ENCODE measurements at regions not wholly inside any gene's neighbourhood (a gene's known extent, or its start where the extent isn't known, plus 50 kb on each side); places are given as distances from the start of the nearest gene placed in this dataset.

DNA sequence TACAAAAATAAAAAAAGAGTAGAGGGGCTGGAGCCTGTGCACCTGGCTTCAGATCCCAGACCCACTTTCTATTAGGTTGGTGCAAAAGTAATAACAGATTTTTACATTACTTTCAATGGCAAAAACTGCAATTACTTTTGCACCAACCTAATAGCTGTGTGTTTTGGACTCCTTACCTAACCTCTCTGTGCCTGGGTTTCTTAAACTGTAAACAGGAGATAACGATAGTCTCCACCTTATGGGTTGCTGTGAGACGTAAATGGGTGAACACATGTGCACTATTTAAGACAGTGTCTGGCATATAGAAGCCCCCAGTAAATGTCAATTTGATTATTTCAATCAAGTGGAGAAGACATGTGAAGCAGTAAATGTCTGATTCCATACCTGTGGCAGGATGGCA is 89.7 kb downstream of the TFAP2C start:
- Mint-ChIP-seq H3K9me3 (no peaks in the 10 kb centered on the region), H3K4me3 (no peak overlapping the region), H3K36me3 (ENCODE audit: low read depth) (no peaks in the 10 kb centered on the region)

DNA sequence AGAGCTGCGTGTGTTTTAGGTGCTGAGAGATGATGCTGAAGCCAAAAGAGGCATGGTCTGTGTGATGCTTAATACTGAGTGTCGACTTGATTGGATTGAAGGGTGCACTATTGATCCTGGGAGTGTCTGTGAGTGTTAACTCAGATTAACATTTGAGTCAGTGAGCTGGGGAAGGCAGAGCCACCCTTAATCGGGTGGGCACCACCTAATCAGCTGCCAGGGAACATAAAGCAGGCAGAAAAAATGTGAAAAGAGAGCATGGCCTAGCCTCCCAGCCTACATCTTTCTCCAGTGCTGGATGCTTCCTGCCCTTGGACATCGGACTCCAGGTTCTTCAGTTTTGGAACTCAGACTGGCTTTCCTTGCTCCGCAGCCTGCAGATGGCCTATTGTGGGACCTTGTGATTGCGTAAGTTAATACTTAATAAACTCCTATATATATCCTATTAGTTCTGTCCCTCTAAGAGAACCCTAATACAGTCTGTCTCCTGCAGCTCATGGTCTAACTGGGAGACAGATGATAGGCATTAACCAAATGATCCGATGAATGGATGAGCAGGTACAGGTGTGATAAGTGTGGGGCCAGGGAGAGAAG is 91.6 kb downstream of the TFAP2C start:
- H3K36me3 Mint-ChIP-seq (ENCODE audit: low read depth), result no peaks in the 10 kb centered on the region
- peaks cover 18% of the 10 kb centered on the region for H3K4me1 Mint-ChIP-seq
- no peak overlapping the region for H3K27ac Mint-ChIP-seq
- TF ChIP-seq CTCF (IDR thresholded peaks at IDR 0.05; ENCODE audit: unreplicated experiment in 3 of 3), result no peak
- no peaks in the 10 kb centered on the region for H3K9me3 Mint-ChIP-seq
- peaks cover 4% of the 10 kb centered on the region for H3K27me3 Mint-ChIP-seq (ENCODE audit: low read depth)
- H3K4me3 Mint-ChIP-seq, result no peak overlapping the region

More for the DNA sequence above, 89.7 kb downstream of the TFAP2C start:
- Mint-ChIP-seq H3K27me3 (ENCODE audit: low read depth) (peaks cover 12% of the 10 kb centered on the region), H3K27ac (no peak overlapping the region), H3K4me1 (peaks cover 9% of the 10 kb centered on the region)
- TF ChIP-seq CTCF (IDR thresholded peaks at IDR 0.05; ENCODE audit: unreplicated experiment in 3 of 3), result no peak

GRCh38 chr20:56722042-56722441 is 92.9 kb downstream of the TFAP2C start:
- Mint-ChIP-seq H3K9me3 (no peaks in the 10 kb centered on the region), H3K4me3 (no peak overlapping the region), H3K4me1 (peaks cover 18% of the 10 kb centered on the region), H3K27me3 (ENCODE audit: low read depth) (peaks cover 4% of the 10 kb centered on the region), H3K27ac (no peak overlapping the region), H3K36me3 (ENCODE audit: low read depth) (no peaks in the 10 kb centered on the region)
- TF ChIP-seq CTCF (IDR thresholded peaks at IDR 0.05; ENCODE audit: unreplicated experiment in 3 of 3), result no peak

DNA sequence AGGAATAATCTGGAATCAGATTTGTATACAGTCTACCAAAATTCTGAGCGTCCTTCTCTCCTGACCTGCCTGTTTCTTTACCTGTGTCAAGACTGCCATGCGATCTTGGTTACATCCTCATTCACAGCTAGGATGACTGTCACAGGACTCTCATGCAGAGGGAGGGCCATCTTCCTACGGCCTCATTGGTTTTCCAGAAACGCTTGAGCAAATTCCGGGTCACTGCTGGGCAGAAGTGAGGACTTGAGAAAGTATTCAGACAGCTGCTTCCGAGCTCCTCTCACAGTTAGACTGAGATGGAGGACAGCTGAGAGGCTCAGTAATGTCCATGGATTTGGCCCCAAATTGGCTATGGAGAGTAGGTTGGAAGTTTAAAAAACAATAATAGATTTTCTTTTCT is 94.2 kb downstream of the TFAP2C start:
- Mint-ChIP-seq H3K4me3 (no peak overlapping the region), H3K36me3 (ENCODE audit: low read depth) (no peaks in the 10 kb centered on the region), H3K4me1 (peaks cover 18% of the 10 kb centered on the region), H3K27ac (no peak overlapping the region), H3K27me3 (ENCODE audit: low read depth) (peaks cover 2% of the 10 kb centered on the region), H3K9me3 (no peaks in the 10 kb centered on the region)
- no peak for TF ChIP-seq CTCF (IDR thresholded peaks at IDR 0.05; ENCODE audit: unreplicated experiment in 3 of 3)

DNA sequence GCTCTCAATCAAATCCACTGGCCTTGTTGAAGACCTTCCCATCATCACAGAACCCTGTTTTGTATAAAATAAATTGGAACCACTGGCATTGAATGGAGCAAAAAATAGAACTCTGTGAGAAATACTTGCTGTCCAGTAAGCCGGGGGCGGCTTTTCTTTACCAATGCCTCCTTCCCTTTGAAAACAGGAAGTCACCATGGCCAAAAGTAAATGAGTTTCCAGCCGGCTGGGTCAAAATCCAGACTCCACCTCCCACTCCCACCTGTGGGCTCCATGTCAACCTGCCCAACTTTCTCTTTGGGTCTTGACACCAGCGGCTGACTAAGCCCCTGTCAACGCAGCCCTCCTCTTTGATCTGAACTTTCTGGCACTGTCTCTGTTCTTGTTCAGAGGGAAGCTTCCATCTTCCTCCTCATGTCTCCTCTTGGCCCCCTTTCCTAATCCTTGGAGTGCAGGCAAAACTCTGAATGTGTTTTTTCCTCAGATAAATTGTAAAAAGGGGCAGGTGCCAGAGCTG is 95.2 kb downstream of the TFAP2C start:
- Mint-ChIP-seq H3K27me3 (ENCODE audit: low read depth) (no peaks in the 10 kb centered on the region), H3K4me3 (no peak overlapping the region), H3K9me3 (no peaks in the 10 kb centered on the region), H3K27ac (peak overlapping the region in 1 of 3 experiments; percentile 75), H3K36me3 (ENCODE audit: low read depth) (no peaks in the 10 kb centered on the region), H3K4me1 (peaks cover 18% of the 10 kb centered on the region)
- no peak for TF ChIP-seq CTCF (IDR thresholded peaks at IDR 0.05; ENCODE audit: unreplicated experiment in 3 of 3)

DNA sequence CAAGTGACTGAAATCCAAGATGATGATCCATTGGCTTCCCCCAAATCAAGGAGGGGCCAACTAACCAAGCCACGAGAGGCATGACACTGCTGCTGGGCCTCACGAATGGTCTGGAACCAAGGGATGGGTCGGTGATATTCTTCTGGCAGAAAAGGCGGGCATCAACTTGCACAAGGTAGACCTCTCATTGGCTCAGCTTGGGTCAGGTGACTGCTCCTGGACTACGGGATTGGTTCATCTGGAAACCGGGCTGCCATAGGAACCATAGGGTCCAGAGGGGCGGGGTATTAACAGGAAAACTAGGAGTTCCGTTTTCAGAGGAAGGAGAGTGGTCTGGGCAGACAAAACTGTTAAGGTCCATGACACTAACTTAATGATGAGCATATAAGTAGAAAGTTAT is 100.9 kb downstream of the TFAP2C start:
- no peak for TF ChIP-seq CTCF (IDR thresholded peaks at IDR 0.05; ENCODE audit: unreplicated experiment in 3 of 3)
- no peak overlapping the region for H3K27ac Mint-ChIP-seq
- no peak overlapping the region for H3K4me3 Mint-ChIP-seq
- H3K4me1 Mint-ChIP-seq, result no peaks in the 10 kb centered on the region
- peaks cover 7% of the 10 kb centered on the region for H3K27me3 Mint-ChIP-seq (ENCODE audit: low read depth)
- no peaks in the 10 kb centered on the region for H3K36me3 Mint-ChIP-seq (ENCODE audit: low read depth)
- no peaks in the 10 kb centered on the region for H3K9me3 Mint-ChIP-seq

Measured in nephron (organoid).